ENCODE measurements at regions not wholly inside any gene's neighbourhood (a gene's known extent, or its start where the extent isn't known, plus 50 kb on each side); places are given as distances from the start of the nearest gene placed in this dataset.

GRCh38 chr4:170599894-170600293 lies 510.1 kb upstream of the AADAT start (continued):
- TF ChIP-seq RFX5 (IDR thresholded peaks at IDR 0.05; ENCODE audit: borderline replicate concordance, low read depth, low read length): no peak
- TF ChIP-seq TEAD4 (IDR thresholded peaks at IDR 0.05; ENCODE audit: low read depth, low read length): no peak
- TF ChIP-seq SAP30 (IDR thresholded peaks at IDR 0.05; ENCODE audit: insufficient read depth, insufficient replicate concordance, low read length): no peak
